ENCODE measurements at regions not wholly inside any gene's neighbourhood (a gene's known extent, or its start where the extent isn't known, plus 50 kb on each side); places are given as distances from the start of the nearest gene placed in this dataset.
A peak's percentile ranks its signal among the peaks of the same experiment; 100 is the strongest.

GRCh38 chr18:25435149-25435782 is 83.3 kb upstream of the ZNF521 start:
- FAIRE-seq (no peak), DNase-seq (ENCODE audit: low read depth) (no peak)
- Histone ChIP-seq H3K27me3 (ENCODE audit: control insufficient read depth, insufficient read depth, low read length) (no peaks in the 10 kb centered on the region), H3K36me3 (ENCODE audit: control insufficient read depth, insufficient read depth, low read length) (no peaks in the 10 kb centered on the region), H3K4me3 (ENCODE audit: low read depth, low read length) (no peak overlapping the region)
- TF ChIP-seq, protein P1, sequence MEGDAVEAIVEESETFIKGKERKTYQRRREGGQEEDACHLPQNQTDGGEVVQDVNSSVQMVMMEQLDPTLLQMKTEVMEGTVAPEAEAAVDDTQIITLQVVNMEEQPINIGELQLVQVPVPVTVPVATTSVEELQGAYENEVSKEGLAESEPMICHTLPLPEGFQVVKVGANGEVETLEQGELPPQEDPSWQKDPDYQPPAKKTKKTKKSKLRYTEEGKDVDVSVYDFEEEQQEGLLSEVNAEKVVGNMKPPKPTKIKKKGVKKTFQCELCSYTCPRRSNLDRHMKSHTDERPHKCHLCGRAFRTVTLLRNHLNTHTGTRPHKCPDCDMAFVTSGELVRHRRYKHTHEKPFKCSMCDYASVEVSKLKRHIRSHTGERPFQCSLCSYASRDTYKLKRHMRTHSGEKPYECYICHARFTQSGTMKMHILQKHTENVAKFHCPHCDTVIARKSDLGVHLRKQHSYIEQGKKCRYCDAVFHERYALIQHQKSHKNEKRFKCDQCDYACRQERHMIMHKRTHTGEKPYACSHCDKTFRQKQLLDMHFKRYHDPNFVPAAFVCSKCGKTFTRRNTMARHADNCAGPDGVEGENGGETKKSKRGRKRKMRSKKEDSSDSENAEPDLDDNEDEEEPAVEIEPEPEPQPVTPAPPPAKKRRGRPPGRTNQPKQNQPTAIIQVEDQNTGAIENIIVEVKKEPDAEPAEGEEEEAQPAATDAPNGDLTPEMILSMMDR (IDR thresholded peaks at IDR 0.05; ENCODE audit: insufficient read depth, low read length, severe bottlenecking) = no peak

DNA sequence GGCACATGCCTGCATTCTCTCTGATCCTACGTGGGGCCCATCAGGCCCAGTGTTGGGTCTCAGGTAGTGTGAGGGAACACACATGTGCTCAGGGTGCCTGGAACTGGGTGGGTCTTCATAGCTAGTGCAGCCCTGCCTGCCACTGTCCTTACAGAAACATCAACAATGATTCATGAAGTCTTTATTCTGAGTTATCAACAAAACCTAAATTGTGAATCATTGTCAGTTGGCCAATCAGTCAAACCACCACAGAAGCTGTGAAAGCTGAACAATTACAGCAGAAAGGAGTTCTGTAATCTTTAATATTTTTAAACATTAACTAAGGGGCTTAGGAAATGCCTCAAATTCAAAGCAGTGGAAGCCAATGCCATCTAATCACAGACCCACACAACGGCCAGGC is 82.8 kb upstream of the ZNF521 start:
- DNase-seq (ENCODE audit: low read depth) (peak; percentile 6), FAIRE-seq (no peak)
- TF ChIP-seq, protein P1 (IDR thresholded peaks at IDR 0.05; ENCODE audit: insufficient read depth, low read length, severe bottlenecking) = no peak
- no peaks in the 10 kb centered on the region for H3K27me3 ChIP-seq (ENCODE audit: control insufficient read depth, insufficient read depth, low read length)
- no peak overlapping the region for H3K4me3 ChIP-seq (ENCODE audit: low read depth, low read length)
- H3K36me3 ChIP-seq (ENCODE audit: control insufficient read depth, insufficient read depth, low read length) = no peaks in the 10 kb centered on the region

DNA sequence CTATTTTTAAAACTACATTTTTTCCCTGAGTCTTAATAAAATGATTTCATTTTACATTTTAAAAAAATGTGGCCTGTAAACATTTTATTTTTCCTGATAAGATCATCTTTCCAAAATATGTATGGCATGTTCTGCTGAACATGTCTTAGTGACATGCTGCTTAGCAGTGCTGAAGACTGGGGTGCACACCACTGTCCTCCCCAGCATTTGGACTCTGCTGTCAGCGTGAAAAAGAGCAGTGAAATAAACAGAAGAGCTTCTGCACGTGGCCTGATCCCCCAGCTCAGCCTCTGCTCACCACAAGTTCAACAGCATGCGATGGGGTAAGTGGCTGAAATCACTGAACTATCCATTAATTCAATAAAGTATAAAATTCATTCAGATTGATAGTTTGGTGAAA is 81.6 kb upstream of the ZNF521 start:
- H3K4me3 ChIP-seq (ENCODE audit: low read depth, low read length) = no peak overlapping the region
- H3K36me3 ChIP-seq (ENCODE audit: control insufficient read depth, insufficient read depth, low read length) = no peaks in the 10 kb centered on the region
- TF ChIP-seq, protein P1 (IDR thresholded peaks at IDR 0.05; ENCODE audit: insufficient read depth, low read length, severe bottlenecking) = no peak
- H3K27me3 ChIP-seq (ENCODE audit: control insufficient read depth, insufficient read depth, low read length) = no peaks in the 10 kb centered on the region
- DNase-seq (ENCODE audit: low read depth) = no peak
- FAIRE-seq = no peak

GRCh38 chr18:25425024-25425423 is 73.1 kb upstream of the ZNF521 start:
- no peaks in the 10 kb centered on the region for H3K27me3 ChIP-seq (ENCODE audit: control insufficient read depth, insufficient read depth, low read length)
- no peaks in the 10 kb centered on the region for H3K36me3 ChIP-seq (ENCODE audit: control insufficient read depth, insufficient read depth, low read length)
- no peak for DNase-seq (ENCODE audit: low read depth)
- H3K4me3 ChIP-seq (ENCODE audit: low read depth, low read length) = no peak overlapping the region
- TF ChIP-seq, protein P1 (IDR thresholded peaks at IDR 0.05; ENCODE audit: insufficient read depth, low read length, severe bottlenecking) = no peak
- FAIRE-seq = no peak

DNA sequence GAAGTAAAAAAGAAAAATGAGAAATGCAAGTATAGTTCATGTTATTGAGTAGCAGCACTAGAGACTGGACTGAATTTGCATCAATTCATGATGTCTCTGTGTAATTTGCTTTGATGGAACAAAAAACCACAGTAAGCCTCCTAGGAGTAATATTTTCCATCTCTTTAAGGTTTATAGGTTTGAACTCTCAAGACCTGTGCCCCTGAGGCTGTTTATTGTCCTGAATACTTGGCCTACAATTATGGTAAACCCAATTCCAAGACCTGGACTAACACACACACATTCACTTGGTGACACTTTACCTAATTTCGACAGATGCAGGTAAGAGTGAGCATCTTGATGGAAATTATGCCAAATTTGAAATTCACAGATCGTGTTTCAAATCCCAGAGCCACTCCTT is 71.8 kb upstream of the ZNF521 start:
- TF ChIP-seq, protein P1 (IDR thresholded peaks at IDR 0.05; ENCODE audit: insufficient read depth, low read length, severe bottlenecking) = no peak
- FAIRE-seq (no peak), DNase-seq (ENCODE audit: low read depth) (no peak)
- Histone ChIP-seq H3K27me3 (ENCODE audit: control insufficient read depth, insufficient read depth, low read length) (no peaks in the 10 kb centered on the region), H3K4me3 (ENCODE audit: low read depth, low read length) (no peak overlapping the region), H3K36me3 (ENCODE audit: control insufficient read depth, insufficient read depth, low read length) (no peaks in the 10 kb centered on the region)

DNA sequence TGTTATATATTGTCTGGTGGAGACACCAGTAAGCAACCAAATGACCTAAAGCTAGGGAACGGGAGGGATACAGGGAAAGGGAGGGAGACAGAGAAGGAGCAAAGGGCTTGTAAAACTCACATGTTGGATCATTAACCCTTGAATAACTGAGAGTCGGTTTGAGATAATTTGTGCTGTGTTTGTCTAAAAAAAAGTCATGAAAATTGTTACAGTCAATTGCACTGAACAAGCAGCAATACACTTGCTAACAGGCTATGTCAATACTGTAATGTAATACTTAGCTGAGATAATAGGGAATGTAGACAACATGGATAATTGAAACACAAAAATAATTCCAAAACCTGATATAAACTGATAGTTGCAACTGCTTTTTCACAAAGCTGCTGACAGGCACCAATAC is 71.3 kb upstream of the ZNF521 start:
- no peak for DNase-seq (ENCODE audit: low read depth)
- Histone ChIP-seq H3K4me3 (ENCODE audit: low read depth, low read length) (no peak overlapping the region), H3K36me3 (ENCODE audit: control insufficient read depth, insufficient read depth, low read length) (no peaks in the 10 kb centered on the region), H3K27me3 (ENCODE audit: control insufficient read depth, insufficient read depth, low read length) (no peaks in the 10 kb centered on the region)
- no peak for FAIRE-seq
- TF ChIP-seq, protein P1 (IDR thresholded peaks at IDR 0.05; ENCODE audit: insufficient read depth, low read length, severe bottlenecking) = no peak

Measured in bronchial epithelial cell (primary cell).